OCI-LY7 (cell line): ENCODE measurements at regions not wholly inside any gene's neighbourhood (a gene's known extent, or its start where the extent isn't known, plus 50 kb on each side); places are given as distances from the start of the nearest gene placed in this dataset.

Experiments
- CTCF ChIP-seq: fragments of 200-600 bp; sonication (generic); conservative IDR thresholded peaks from 2 replicates; pipeline ENCODE4 v1.5.1; 2014; ENCODE audit warnings: mild to moderate bottlenecking, antibody characterized with exemption, low read length, moderate library complexity, mixed read lengths
- EZH2phosphoT487 ChIP-seq: fragments of 200-600 bp; sonication (generic); IDR thresholded peaks from 2 replicates; pipeline ENCODE4 v1.6.1; 2018; ENCODE audit warnings: low read depth, borderline replicate concordance, mild to moderate bottlenecking, mixed run types, antibody characterized with exemption, low read length, moderate library complexity, mixed read lengths

DNA sequence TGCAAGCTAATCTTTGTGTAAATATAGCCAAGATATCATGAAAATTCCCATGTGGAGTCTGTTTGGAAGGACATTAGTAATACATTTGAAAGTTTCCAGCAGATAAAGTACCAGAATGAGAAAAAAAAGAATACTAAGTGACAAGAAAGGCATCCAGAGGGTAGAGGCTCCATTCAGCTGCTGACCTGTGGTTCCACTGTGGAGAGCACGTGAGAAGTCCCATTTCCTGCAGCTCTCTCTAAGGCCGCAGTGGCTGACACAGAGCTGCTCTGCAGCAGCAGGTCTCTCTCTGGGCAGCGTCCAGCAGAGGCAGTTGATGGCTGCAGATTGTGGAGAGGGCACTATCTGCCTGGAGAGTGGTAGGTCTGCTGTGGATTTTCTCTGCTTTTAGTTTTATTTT lies 100.1 kb upstream of the TMEM72 start:
- TF ChIP-seq CTCF: no peak
- no peak for TF ChIP-seq EZH2phosphoT487
